Mesenchymal stem cell (in vitro differentiated cells and primary cell): ENCODE measurements at regions not wholly inside any gene's neighbourhood (a gene's known extent, or its start where the extent isn't known, plus 50 kb on each side); places are given as distances from the start of the nearest gene placed in this dataset.

Experiments used
- DNase-seq: peaks from one replicate; pipeline ENCODE4 v3.0.0-alpha.2; 2013
- H2AFZ ChIP-seq: one replicate; pipeline ENCODE4 v1.6.1; 2013; ENCODE audit warnings: low read depth, mild to moderate bottlenecking, control low read depth, inconsistent platforms, low read length, moderate library complexity
- H2AK5ac ChIP-seq: 2 replicates; pipeline ENCODE4 v1.6.1; 2013; ENCODE audit warnings: low read length, moderate library complexity, mild to moderate bottlenecking, inconsistent platforms; ENCODE audit not compliant: severe bottlenecking
- H2BK120ac ChIP-seq: one replicate; pipeline ENCODE4 v1.6.1; 2013; ENCODE audit warnings: low read depth, mild to moderate bottlenecking, inconsistent platforms, low read length, moderate library complexity
- H2BK12ac ChIP-seq, 2 experiments: one replicate each; pipeline ENCODE4 v1.6.1; 2013; ENCODE audit warnings: inconsistent platforms in 2 of 2, low read length in 2 of 2, mild to moderate bottlenecking in 2 of 2, moderate library complexity in 2 of 2, control low read depth in 1 of 2
- H2BK15ac ChIP-seq: one replicate; pipeline ENCODE4 v1.6.1; 2013; ENCODE audit warnings: mild to moderate bottlenecking, low read depth, inconsistent platforms; ENCODE audit not compliant: poor library complexity, severe bottlenecking
- H2BK5ac ChIP-seq: 2 replicates; pipeline ENCODE4 v1.6.1; 2013; ENCODE audit warnings: low read depth, mild to moderate bottlenecking, low read length, control low read depth, inconsistent platforms; ENCODE audit not compliant: poor library complexity, severe bottlenecking
- H3K14ac ChIP-seq, 2 experiments: one replicate each; pipeline ENCODE4 v1.6.1; 2013; ENCODE audit warnings: inconsistent platforms in 2 of 2, low read length in 2 of 2, control low read depth in 1 of 2, mild to moderate bottlenecking in 1 of 2, moderate library complexity in 1 of 2
- H3K18ac ChIP-seq, 2 experiments: one replicate each; pipeline ENCODE4 v1.6.1; 2013; ENCODE audit warnings: inconsistent platforms in 2 of 2, low read length in 2 of 2, control low read depth in 1 of 2, low read depth in 1 of 2, mild to moderate bottlenecking in 1 of 2
- H3K23ac ChIP-seq, 2 experiments: one replicate each; pipeline ENCODE4 v1.6.1; 2013; ENCODE audit warnings: inconsistent platforms in 2 of 2, low read length in 2 of 2, mild to moderate bottlenecking in 2 of 2, moderate library complexity in 2 of 2, control low read depth in 1 of 2
- H3K27ac ChIP-seq: 2 replicates; pipeline ENCODE4 v1.5.1; 2013; ENCODE audit warnings: mild to moderate bottlenecking, moderate library complexity, low read length, control low read depth, inconsistent platforms; ENCODE audit not compliant: poor library complexity, severe bottlenecking
- H3K27me3 ChIP-seq, 2 experiments: 2 replicates each; pipeline versions ENCODE4 v1.6.1 to v1.7.0; 2013; ENCODE audit warnings: low read length in 2 of 2, mild to moderate bottlenecking in 2 of 2, moderate library complexity in 2 of 2, control low read depth in 1 of 2, inconsistent platforms in 1 of 2; ENCODE audit not compliant: control insufficient read depth in 1 of 2, insufficient read depth in 1 of 2
- H3K36me3 ChIP-seq, 2 experiments: 2 replicates each; pipeline versions ENCODE4 v1.6.1 to v1.7.0; 2013; ENCODE audit warnings: low read length in 2 of 2, control low read depth in 1 of 2, inconsistent platforms in 1 of 2, low read depth in 1 of 2, mild to moderate bottlenecking in 1 of 2; ENCODE audit not compliant: insufficient read depth in 2 of 2, control insufficient read depth in 1 of 2
- H3K4ac ChIP-seq, 2 experiments: one replicate each; pipeline ENCODE4 v1.6.1; 2013; ENCODE audit warnings: inconsistent platforms in 2 of 2, low read length in 2 of 2, mild to moderate bottlenecking in 2 of 2, moderate library complexity in 2 of 2, control low read depth in 1 of 2, low read depth in 1 of 2
- H3K4me1 ChIP-seq: 2 replicates; pipeline ENCODE4 v1.6.1; 2013; ENCODE audit warnings: low read depth, low read length, control low read depth; ENCODE audit not compliant: control insufficient read depth, insufficient read depth
- H3K4me2 ChIP-seq: 2 replicates; pipeline ENCODE4 v1.6.1; 2013; ENCODE audit warnings: low read length, mild to moderate bottlenecking, inconsistent platforms; ENCODE audit not compliant: poor library complexity, severe bottlenecking
- H3K4me3 ChIP-seq, 2 experiments: 2 replicates each; pipeline versions ENCODE4 v1.5.1 to v1.7.0; 2013; ENCODE audit warnings: low read length in 2 of 2, mild to moderate bottlenecking in 2 of 2, control low read depth in 1 of 2, low read depth in 1 of 2; ENCODE audit not compliant: insufficient read depth in 1 of 2
- H3K79me1 ChIP-seq: replicated peaks from 2 replicates; pipeline ENCODE4 v1.6.1; 2013; ENCODE audit warnings: mild to moderate bottlenecking, control low read depth, low read length, inconsistent platforms; ENCODE audit not compliant: poor library complexity, severe bottlenecking
- H3K9ac ChIP-seq: 2 replicates; pipeline ENCODE4 v1.7.0; 2013; ENCODE audit warnings: mild to moderate bottlenecking, low read length, moderate library complexity
- H3K9me3 ChIP-seq: 2 replicates; pipeline ENCODE4 v1.7.0; 2013; ENCODE audit warnings: mild to moderate bottlenecking, low read length; ENCODE audit not compliant: control insufficient read depth
- H4K8ac ChIP-seq: one replicate; pipeline ENCODE4 v1.6.1; 2013; ENCODE audit warnings: inconsistent platforms, mild to moderate bottlenecking, low read length, moderate library complexity
- H4K91ac ChIP-seq: one replicate; pipeline ENCODE4 v1.6.1; 2013; ENCODE audit warnings: mild to moderate bottlenecking, low read length, inconsistent platforms
- WGBS: methylation state at CpG from one replicate; pipeline ENCODE4 v1.1.7; 2013; ENCODE audit warnings: mixed read lengths; 5-methylcytosine and 5-hydroxymethylcytosine counted together

DNA sequence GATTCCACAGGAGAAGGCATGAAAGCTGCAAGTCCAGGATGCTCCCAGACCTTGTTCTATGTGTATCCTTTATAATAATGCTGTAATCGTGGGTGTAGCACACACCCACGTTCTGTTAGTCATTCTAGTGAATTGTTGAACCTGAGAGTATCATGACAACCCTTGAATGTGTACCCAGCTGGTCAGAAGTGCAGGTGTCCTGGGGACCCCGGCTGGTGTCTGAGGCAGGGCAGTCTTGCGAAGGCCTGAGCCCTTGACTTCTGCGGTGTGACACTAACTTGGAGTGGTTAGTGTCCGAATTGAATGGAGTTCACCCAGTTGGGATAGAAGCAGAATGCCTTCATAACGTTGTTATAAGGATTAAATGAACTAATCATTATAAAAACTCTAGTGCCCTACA is 218.0 kb upstream of the TNRC6C start:
- WGBS = 86% methylated on average over 6 of the region's 7 CpGs
- no peak overlapping the region for H3K4me3 ChIP-seq
- no peak overlapping the region for H4K8ac ChIP-seq
- H3K36me3 ChIP-seq = no peaks in the 10 kb centered on the region
- DNase-seq = no peak
- H3K18ac ChIP-seq = no peak overlapping the region
- H3K23ac ChIP-seq = no peak overlapping the region
- no peaks in the 10 kb centered on the region for H3K4me1 ChIP-seq
- no peak overlapping the region for H2BK5ac ChIP-seq
- no peak overlapping the region for H2AK5ac ChIP-seq
- H3K14ac ChIP-seq = no peak overlapping the region
- no peaks in the 10 kb centered on the region for H3K79me1 ChIP-seq
- H3K27me3 ChIP-seq = peaks cover 34 to 67% of the 10 kb centered on the region in 2 experiments
- no peak overlapping the region for H2AFZ ChIP-seq
- H4K91ac ChIP-seq = no peak overlapping the region
- H2BK15ac ChIP-seq = no peak overlapping the region
- no peak overlapping the region for H3K9ac ChIP-seq
- no peak overlapping the region for H3K27ac ChIP-seq
- no peak overlapping the region for H2BK120ac ChIP-seq
- H3K9me3 ChIP-seq = peaks cover 14% of the 10 kb centered on the region
- no peak overlapping the region for H2BK12ac ChIP-seq
- no peak overlapping the region for H3K4me2 ChIP-seq
- H3K4ac ChIP-seq = no peak overlapping the region

DNA sequence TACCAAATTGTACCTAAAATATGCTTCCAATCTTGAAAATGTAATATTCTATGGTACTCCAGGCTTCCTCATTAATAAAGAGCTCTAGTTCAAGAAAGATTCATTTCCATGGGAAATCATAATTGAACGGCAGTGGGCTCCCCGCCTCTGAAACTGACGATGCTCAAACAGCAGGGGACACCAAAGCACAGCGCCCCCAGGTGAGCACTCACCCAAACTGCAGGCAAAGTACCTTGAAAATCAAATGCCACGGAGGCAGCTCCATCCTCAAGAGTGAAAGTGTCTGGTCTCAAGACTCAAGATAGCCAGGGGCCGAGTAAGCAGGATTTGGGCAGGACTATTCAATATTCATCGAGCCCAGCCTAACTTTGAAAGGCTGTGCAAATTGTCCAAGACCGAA is 217.4 kb upstream of the TNRC6C start:
- Histone ChIP-seq H3K79me1 (no peaks in the 10 kb centered on the region), H3K27me3 (peaks cover 27 to 70% of the 10 kb centered on the region in 2 experiments), H2BK15ac (no peak overlapping the region), H3K4me1 (no peaks in the 10 kb centered on the region), H3K14ac (no peak overlapping the region), H2BK120ac (no peak overlapping the region), H3K27ac (no peak overlapping the region), H3K9me3 (peaks cover 16% of the 10 kb centered on the region), H3K4ac (no peak overlapping the region), H4K91ac (no peak overlapping the region), H3K9ac (no peak overlapping the region), H3K4me2 (no peak overlapping the region), H3K36me3 (no peaks in the 10 kb centered on the region), H3K23ac (no peak overlapping the region), H3K18ac (no peak overlapping the region), H2AK5ac (no peak overlapping the region), H2AFZ (no peak overlapping the region), H3K4me3 (no peak overlapping the region), H2BK12ac (no peak overlapping the region), H2BK5ac (no peak overlapping the region), H4K8ac (no peak overlapping the region)
- DNase-seq = no peak
- WGBS = 47% methylated on average over 8 of the region's 8 CpGs

- H4K91ac ChIP-seq = no peak overlapping the region
- H2BK120ac ChIP-seq = no peak overlapping the region
- H3K36me3 ChIP-seq = no peaks in the 10 kb centered on the region
- no peak overlapping the region for H2AK5ac ChIP-seq
- H3K18ac ChIP-seq = no peak overlapping the region
- H2BK5ac ChIP-seq = no peak overlapping the region
- H3K27me3 ChIP-seq = peaks cover 28 to 69% of the 10 kb centered on the region in 2 experiments
- H3K9me3 ChIP-seq = peaks cover 16% of the 10 kb centered on the region
- H2BK12ac ChIP-seq = no peak overlapping the region
- H3K14ac ChIP-seq = no peak overlapping the region
- H3K4me1 ChIP-seq = no peaks in the 10 kb centered on the region
- H2AFZ ChIP-seq = no peak overlapping the region
- H3K4me3 ChIP-seq = no peak overlapping the region
- no peak overlapping the region for H3K4ac ChIP-seq
- no peak overlapping the region for H3K4me2 ChIP-seq
- no peak overlapping the region for H3K27ac ChIP-seq
- no peaks in the 10 kb centered on the region for H3K79me1 ChIP-seq
- no peak overlapping the region for H4K8ac ChIP-seq
- DNase-seq = no peak
- 73% methylated on average over 7 of the region's 8 CpGs for WGBS
- no peak overlapping the region for H2BK15ac ChIP-seq
- H3K9ac ChIP-seq = no peak overlapping the region
- no peak overlapping the region for H3K23ac ChIP-seq
Measured at GRCh38 chr17:77742579-77742978, 215.9 kb upstream of the TNRC6C start.

DNA sequence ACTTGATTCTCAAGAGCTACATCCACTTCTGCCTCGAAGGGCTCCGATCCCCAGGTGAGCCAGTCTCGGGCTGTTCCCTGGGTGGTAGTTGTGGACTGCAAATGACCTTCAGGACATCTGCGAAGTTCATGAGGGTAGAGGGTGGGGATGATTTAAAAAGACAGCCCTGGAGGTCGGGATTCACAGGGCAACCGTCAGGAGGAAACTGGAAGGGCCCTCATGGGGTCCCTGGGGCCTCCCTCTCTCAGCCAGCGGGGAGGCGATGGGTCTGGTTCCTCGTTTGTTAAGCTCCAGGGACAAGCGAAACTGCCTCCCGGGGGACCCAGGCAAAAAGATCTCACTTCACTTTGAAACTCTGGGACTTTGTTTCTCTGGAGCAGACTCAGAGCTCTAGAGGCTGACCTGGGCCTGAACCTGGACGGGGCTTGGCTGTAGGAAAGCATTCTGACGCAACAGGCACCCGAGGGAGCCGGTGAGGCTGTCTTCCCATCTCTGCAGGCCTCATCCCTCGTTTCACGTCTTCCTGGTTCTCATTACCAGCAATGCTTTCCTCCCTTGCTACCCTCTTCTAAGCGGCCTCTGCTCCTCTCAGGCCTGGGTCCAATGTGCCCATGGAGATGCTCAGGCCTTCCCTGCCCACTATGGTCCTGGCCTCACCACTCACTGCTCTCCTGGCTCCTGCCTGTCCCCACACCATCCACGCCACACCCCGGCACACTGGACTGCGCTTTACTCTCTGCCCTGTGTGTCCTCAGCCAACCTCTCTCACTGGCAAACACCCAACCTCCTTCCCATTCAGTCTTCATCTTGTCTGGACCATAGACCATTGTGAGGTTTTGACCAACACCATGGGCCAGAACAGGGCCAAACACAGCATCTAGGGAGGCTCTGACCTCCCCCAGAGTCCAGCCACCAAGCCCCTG is 214.2 kb upstream of the TNRC6C start:
- peaks cover 29 to 65% of the 10 kb centered on the region in 2 experiments for H3K27me3 ChIP-seq
- no peak overlapping the region for H2AK5ac ChIP-seq
- 76% methylated on average over 21 of the region's 21 CpGs for WGBS

More for the DNA sequence above, 214.2 kb upstream of the TNRC6C start:
- no peak overlapping the region for H2AFZ ChIP-seq
- no peak overlapping the region for H3K27ac ChIP-seq
- H2BK12ac ChIP-seq = no peak overlapping the region
- no peak overlapping the region for H4K8ac ChIP-seq
- H3K23ac ChIP-seq = no peak overlapping the region
- H3K79me1 ChIP-seq = no peaks in the 10 kb centered on the region
- H3K9ac ChIP-seq = no peak overlapping the region
- no peak overlapping the region for H4K91ac ChIP-seq
- H3K14ac ChIP-seq = no peak overlapping the region
- no peak for DNase-seq
- no peak overlapping the region for H2BK15ac ChIP-seq
- no peaks in the 10 kb centered on the region for H3K4me1 ChIP-seq
- H3K4me2 ChIP-seq = no peak overlapping the region
- no peak overlapping the region for H2BK120ac ChIP-seq
- no peak overlapping the region for H3K18ac ChIP-seq
- no peaks in the 10 kb centered on the region for H3K36me3 ChIP-seq
- no peak overlapping the region for H3K4ac ChIP-seq
- H2BK5ac ChIP-seq = no peak overlapping the region
- no peak overlapping the region for H3K4me3 ChIP-seq
- peaks cover 16% of the 10 kb centered on the region for H3K9me3 ChIP-seq
